WERI-Rb-1 (cell line): ENCODE measurements at regions not wholly inside any gene's neighbourhood (a gene's known extent, or its start where the extent isn't known, plus 50 kb on each side); places are given as distances from the start of the nearest gene placed in this dataset.
"Not testable (repeated sequence)": the region's sequence is repeated elsewhere in the genome, so short reads cannot be mapped to it uniquely, and the experiment has no call there.

Experiments
- DNase-seq: peaks from one replicate; pipeline ENCODE4 v3.0.0-alpha.2; 2020
- H3K27ac ChIP-seq: fragments of 250-450 bp; sonication (Bioruptor Pico); 2 replicates; pipeline ENCODE4 v1.5.1; 2020; ENCODE audit warnings: mild to moderate bottlenecking, moderate library complexity
- H3K27me3 ChIP-seq: fragments of 250-450 bp; sonication (Bioruptor Pico); 2 replicates; pipeline ENCODE4 v1.5.1; 2021; ENCODE audit warnings: mild to moderate bottlenecking, low read depth, moderate library complexity; ENCODE audit not compliant: insufficient read depth, severe bottlenecking
- H3K36me3 ChIP-seq: fragments of 250-450 bp; sonication (Bioruptor Pico); 2 replicates; pipeline ENCODE4 v1.5.1; 2020; ENCODE audit warnings: mild to moderate bottlenecking, moderate library complexity
- H3K4me3 ChIP-seq: 2 replicates; pipeline ENCODE4 v1.5.1; 2011; ENCODE audit warnings: low read depth, mild to moderate bottlenecking, control low read depth, low read length
- H3K9me3 ChIP-seq: fragments of 250-450 bp; sonication (Bioruptor Pico); 2 replicates; pipeline ENCODE4 v1.5.1; 2021; ENCODE audit warnings: mild to moderate bottlenecking, moderate library complexity; ENCODE audit not compliant: severe bottlenecking
- TF ChIP-seq, protein P1 (sequence below): IDR thresholded peaks from 2 replicates; pipeline ENCODE4 v1.5.1; 2011; ENCODE audit warnings: low read depth, mild to moderate bottlenecking, control low read depth, inconsistent platforms, low read length

DNA sequence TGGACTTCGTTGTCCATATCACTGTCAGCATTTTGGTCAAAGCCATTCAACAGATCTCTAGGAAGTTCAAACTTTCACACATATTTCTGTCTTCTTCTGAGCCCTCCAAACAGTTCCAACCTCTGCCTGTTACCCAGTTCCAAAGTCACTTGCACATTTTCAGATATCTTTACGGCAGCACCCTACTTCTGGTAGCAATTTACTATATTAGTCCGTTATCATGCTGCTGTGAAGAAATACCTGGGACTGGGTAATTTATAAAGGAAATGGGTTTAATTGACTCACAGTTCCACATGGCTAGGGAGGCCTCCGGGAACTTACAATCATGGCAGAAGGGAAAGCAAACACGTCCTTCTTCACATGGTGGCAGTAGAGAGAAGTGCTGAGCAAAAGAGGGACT lies 60.6 kb upstream of the HGFAC start:
- DNase-seq, H3K27ac ChIP-seq, H3K4me3 ChIP-seq, H3K27me3 ChIP-seq: not testable (repeated sequence)
- peaks cover 15% of the 10 kb centered on the region for H3K9me3 ChIP-seq
- H3K36me3 ChIP-seq, result peaks cover 17% of the 10 kb centered on the region
- TF ChIP-seq, protein P1, sequence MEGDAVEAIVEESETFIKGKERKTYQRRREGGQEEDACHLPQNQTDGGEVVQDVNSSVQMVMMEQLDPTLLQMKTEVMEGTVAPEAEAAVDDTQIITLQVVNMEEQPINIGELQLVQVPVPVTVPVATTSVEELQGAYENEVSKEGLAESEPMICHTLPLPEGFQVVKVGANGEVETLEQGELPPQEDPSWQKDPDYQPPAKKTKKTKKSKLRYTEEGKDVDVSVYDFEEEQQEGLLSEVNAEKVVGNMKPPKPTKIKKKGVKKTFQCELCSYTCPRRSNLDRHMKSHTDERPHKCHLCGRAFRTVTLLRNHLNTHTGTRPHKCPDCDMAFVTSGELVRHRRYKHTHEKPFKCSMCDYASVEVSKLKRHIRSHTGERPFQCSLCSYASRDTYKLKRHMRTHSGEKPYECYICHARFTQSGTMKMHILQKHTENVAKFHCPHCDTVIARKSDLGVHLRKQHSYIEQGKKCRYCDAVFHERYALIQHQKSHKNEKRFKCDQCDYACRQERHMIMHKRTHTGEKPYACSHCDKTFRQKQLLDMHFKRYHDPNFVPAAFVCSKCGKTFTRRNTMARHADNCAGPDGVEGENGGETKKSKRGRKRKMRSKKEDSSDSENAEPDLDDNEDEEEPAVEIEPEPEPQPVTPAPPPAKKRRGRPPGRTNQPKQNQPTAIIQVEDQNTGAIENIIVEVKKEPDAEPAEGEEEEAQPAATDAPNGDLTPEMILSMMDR, result peak; percentile 17; the same call in 1 of the 2 replicates

DNA sequence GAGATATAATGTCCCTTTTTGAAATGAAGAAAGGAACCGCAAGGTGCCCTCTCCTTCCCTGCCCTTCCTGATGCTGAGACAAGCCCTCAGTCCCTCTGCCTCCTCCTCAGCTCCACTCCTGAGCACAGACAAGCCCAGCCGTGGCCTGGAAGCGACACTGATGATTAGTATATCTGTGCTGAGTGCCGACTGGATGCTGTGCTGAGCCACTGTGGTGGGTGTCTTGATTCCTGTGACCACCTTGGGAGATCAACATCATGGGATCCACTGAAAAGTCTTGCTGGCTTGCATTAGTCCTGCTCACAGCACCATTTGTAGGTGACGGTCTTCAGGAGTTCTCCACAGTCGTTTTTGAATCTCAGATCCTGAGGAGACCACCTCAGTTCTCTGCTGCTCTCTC lies 59.5 kb upstream of the HGFAC start:
- Histone ChIP-seq H3K36me3 (peaks cover 14% of the 10 kb centered on the region), H3K27ac (no peak overlapping the region), H3K27me3 (no peaks in the 10 kb centered on the region), H3K9me3 (peaks cover 15% of the 10 kb centered on the region), H3K4me3 (no peak overlapping the region)
- TF ChIP-seq, protein P1, result no peak
- no peak for DNase-seq

DNA sequence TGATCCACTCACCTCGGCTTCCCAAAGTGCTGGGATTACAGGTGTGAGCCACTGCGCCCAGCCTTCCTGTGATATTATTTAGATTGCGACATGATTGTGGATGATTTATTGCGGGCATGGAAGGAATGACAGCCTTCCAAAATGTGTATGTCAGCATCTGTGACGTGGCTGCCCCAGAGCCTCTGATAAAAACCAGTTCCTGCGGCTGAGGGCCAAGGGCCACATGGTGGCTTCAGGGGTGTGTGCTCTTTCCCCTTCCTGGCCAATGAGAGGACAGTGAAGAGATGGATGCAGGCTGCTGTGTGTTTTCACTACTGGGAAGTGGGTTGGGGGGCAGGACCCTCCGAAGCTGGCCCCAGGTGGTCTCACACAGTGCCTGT lies 57.4 kb upstream of the HGFAC start:
- no peak overlapping the region for H3K27ac ChIP-seq
- H3K4me3 ChIP-seq, result no peak overlapping the region
- no peaks in the 10 kb centered on the region for H3K27me3 ChIP-seq
- H3K36me3 ChIP-seq, result peaks cover 4% of the 10 kb centered on the region
- DNase-seq, result no peak
- H3K9me3 ChIP-seq, result peaks cover 12% of the 10 kb centered on the region
- TF ChIP-seq, protein P1, result no peak

DNA sequence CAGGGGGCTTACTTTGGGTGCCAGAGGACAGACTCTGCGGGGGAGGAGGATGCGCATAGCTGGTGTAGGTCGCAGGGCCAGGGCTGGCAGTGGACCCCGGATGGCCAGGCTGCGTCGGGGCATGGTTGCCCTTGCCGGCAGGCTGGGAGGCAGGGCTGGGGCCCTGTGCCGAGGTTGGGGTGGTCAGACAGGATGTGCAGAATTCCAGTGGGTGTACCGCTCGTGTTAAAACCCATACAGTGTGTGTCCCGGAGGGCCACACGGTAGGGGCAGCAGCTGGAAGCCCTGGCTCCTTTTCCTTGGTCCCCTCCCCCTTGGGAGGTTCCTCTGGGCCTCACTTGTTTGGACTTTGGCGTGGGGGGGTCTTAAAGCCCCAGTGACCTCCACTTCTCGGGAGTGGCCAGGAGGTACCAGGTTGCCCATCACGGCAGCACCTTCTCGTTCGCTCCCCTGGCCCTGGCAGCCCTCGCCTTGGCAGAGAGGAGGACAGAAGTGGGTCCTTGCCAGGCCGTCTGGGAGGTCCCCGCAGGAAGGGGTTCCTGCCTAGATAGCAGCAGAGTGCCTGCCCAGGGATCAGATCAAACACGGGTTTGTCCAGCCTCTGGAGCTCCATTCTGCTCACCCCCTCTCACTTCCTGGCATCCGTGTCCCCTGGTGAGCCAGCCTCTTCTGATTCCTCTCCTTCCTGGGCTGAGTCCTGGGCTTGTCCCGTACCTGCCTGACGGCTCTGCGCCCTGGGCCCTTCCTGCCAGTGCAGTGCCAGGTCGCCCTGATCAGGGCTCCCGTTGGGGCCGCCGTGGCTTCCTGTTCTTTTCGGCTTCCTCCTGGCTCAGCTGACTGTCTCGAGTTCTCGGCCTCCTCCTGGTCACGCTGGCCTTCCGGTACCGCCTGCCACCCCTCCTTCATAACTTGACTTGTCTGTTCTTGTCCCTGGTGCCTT lies 56.7 kb upstream of the HGFAC start:
- no peak for DNase-seq
- Histone ChIP-seq H3K4me3 (no peak overlapping the region), H3K9me3 (peaks cover 7% of the 10 kb centered on the region), H3K27me3 (no peaks in the 10 kb centered on the region), H3K27ac (no peak overlapping the region), H3K36me3 (no peaks in the 10 kb centered on the region; the same call in 1 of the 2 replicates)
- TF ChIP-seq, protein P1, result no peak

DNA sequence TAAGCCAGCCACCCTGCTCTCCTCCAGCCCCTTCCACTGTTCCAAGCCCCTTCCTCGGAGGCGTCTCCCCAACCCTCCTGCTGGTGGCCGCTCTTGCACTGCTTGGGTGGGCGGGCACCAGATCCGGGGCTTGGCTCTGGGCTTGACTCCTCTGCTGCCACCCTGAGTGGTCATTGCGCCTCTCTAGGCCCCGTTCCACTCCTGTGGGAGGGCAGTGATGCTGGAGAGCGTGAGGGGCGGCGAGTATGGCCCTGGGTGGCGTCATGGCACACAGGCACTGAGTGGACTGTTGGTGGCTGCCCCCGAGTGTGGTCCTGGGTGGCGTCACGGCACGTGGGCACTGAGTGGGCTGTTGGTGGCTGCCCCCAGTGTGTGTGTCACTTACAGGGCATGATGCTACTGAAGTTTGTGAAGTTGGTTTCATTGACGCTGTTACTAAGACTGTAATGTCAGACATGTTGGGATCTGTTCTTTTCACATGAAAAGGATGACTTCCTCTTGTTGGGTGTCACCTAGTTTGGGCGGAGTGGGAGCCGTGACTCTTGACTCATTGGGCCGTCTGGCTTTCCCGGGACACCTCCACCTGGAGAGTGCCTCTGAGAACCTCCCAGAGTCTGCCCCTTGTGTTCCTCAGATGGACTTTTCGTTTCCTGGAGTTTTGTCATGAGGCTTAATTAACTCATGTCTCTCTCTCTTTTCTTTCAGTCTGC lies 55.9 kb upstream of the HGFAC start:
- Histone ChIP-seq H3K4me3 (no peak overlapping the region), H3K36me3 (no peaks in the 10 kb centered on the region; the same call in 1 of the 2 replicates), H3K27me3 (no peaks in the 10 kb centered on the region), H3K27ac (no peak overlapping the region), H3K9me3 (no peaks in the 10 kb centered on the region)
- TF ChIP-seq, protein P1, result no peak
- no peak for DNase-seq
